Stimulated activated CD8-positive, alpha-beta memory T cell treated with anti-CD3 and anti-CD28 coated beads, Interleukin-15, amount 100 ng/mL, for 4 hours (primary cell): ENCODE measurements at regions not wholly inside any gene's neighbourhood (a gene's known extent, or its start where the extent isn't known, plus 50 kb on each side); places are given as distances from the start of the nearest gene placed in this dataset.
"Not testable (repeated sequence)": the region's sequence is repeated elsewhere in the genome, so short reads cannot be mapped to it uniquely, and the experiment has no call there.

Experiments
- DNase-seq, 2 donors: peaks; one replicate each; pipeline ENCODE4 v3.0.0-alpha.2; 2020; ENCODE audit warnings: low read depth in 2 of 2

- DNase-seq, result no peak
Observed at GRCh38 chr11:103803062-103803461, 233.4 kb upstream of the DDI1 start.

DNA sequence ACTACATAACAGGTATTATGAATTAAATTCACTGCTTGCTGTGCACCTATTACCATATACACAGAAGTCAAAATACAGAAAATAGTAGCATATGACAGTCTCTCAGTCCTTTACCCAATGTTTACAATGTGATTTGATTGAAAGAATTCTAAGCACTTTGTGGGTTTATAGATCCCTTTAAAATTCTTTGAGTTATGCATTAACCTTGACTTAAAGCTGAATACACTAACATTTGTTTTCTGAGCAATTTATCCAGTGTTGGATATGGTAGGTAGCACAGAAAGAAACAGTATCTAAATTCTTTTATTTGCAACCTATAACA, 230.8 kb upstream of the DDI1 start:
- no peak for DNase-seq

- DNase-seq, result no peak
Observed at GRCh38 chr11:103806130-103806895, 230.1 kb upstream of the DDI1 start.

DNA sequence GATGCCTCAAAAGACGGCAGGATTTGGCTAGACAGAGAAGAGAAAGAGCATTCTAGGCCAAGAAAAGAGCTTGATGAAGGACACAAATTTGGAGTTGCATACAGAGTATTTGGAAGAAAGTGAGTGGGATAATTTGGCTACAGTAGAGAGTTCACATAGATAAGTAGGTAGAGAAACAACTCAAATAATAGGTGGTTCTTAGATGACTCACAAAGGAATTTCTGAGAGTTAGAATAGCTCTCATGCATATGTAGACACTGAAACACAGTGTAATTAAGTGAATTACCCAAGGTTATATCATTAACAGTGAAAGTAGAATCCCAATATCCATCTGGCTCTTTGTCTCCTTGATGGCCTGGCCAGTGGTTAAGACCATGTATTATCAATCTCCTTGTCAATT, 228.6 kb upstream of the DDI1 start:
- no peak for DNase-seq

GRCh38 chr11:103808252-103808651, 228.2 kb upstream of the DDI1 start:
- no peak for DNase-seq

GRCh38 chr11:103811870-103812455, 224.5 kb upstream of the DDI1 start:
- DNase-seq, result no peak

GRCh38 chr11:103812680-103813079, 223.8 kb upstream of the DDI1 start:
- DNase-seq, result no peak

GRCh38 chr11:103820345-103820744, 216.1 kb upstream of the DDI1 start:
- DNase-seq, result not testable (repeated sequence)

GRCh38 chr11:103824116-103824515, 212.3 kb upstream of the DDI1 start:
- DNase-seq, result no peak

GRCh38 chr11:103825469-103825868, 211.0 kb upstream of the DDI1 start:
- DNase-seq, result no peak

DNA sequence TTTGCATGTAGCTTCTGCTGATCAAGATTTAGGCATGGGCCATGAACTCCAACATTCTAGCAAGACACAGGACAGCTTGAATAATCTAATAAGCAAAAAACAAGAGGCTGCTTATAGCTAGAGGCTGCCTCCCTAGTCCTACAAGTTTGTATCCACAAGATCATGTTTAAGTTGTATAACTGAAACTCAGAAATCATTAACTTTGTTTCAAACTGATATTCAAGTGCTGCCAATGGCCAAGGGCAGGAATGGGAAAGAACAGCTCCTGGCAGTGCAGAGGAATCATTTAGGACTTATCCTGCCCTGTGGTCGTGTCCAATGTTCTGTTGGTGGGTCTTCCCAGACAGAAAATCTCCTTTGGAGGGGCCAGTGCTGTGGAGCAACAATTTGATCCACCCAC, 209.6 kb upstream of the DDI1 start:
- no peak for DNase-seq

- no peak for DNase-seq
Observed at GRCh38 chr11:103829596-103829995, 206.8 kb upstream of the DDI1 start.

GRCh38 chr11:103830205-103830604, 206.2 kb upstream of the DDI1 start:
- DNase-seq, result no peak

DNA sequence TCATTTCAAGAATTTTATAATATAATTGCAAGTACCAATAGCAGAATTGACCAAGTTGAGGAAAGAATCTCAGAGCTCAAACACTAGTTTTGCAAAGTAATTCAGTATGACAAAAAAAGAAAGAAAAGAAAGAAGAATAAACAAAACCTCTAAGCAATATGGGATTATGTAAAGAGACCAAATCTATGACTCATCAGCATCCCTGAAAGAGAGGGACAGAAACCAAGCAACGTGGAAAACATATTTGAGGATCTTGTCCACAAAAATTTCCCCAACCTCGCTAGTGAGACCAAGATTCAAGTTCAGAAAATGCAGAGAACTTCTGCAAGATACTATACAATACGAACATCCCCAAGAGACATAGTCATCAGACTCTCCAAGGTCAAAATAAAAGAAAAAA, 203.7 kb upstream of the DDI1 start:
- DNase-seq, result no peak

DNA sequence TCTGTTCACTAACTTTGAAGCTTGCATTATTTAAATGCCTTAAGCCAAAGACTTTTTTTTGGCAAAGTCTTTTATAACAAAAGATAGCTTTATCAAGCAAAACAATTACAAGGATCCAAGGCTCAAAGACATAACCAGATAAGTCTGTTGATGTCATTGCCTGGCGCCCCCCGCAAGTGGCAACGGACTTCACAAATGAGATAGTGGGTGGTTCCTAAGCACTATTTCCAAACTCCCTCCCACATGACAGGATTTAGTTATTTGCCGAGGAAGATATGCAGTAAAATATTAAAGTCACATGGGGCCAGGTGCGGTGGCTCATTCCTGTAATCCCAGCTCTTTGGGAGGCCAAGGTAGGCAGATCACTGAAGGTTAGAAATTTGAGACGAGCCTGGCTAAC, 194.2 kb upstream of the DDI1 start:
- no peak for DNase-seq

- no peak for DNase-seq
Observed at GRCh38 chr11:103842795-103843194, 193.6 kb upstream of the DDI1 start.

GRCh38 chr11:103844327-103845215, 191.9 kb upstream of the DDI1 start:
- DNase-seq, result no peak

GRCh38 chr11:103845331-103845730, 191.1 kb upstream of the DDI1 start:
- DNase-seq, result no peak

DNA sequence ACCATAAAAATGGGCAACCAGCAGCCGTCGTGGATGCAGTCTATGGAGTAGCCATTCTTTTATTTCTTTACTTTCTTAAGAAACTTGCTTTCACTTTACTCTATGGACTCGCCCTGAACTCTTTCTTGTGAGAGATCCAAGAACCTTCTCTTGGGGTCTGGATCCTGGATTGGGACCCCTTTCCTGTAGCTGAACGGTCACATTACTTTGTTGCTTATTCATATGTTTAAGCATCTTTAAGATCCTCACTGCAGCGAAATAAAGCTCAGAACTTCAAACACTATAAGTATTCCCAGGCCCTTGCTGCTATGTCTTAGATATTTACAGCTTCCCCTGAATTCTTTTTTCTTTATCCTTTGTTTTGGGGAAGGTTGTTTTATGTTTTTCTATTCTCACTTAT, 187.8 kb upstream of the DDI1 start:
- no peak for DNase-seq

- no peak for DNase-seq
Observed at GRCh38 chr11:103849366-103849765, 187.1 kb upstream of the DDI1 start.

DNA sequence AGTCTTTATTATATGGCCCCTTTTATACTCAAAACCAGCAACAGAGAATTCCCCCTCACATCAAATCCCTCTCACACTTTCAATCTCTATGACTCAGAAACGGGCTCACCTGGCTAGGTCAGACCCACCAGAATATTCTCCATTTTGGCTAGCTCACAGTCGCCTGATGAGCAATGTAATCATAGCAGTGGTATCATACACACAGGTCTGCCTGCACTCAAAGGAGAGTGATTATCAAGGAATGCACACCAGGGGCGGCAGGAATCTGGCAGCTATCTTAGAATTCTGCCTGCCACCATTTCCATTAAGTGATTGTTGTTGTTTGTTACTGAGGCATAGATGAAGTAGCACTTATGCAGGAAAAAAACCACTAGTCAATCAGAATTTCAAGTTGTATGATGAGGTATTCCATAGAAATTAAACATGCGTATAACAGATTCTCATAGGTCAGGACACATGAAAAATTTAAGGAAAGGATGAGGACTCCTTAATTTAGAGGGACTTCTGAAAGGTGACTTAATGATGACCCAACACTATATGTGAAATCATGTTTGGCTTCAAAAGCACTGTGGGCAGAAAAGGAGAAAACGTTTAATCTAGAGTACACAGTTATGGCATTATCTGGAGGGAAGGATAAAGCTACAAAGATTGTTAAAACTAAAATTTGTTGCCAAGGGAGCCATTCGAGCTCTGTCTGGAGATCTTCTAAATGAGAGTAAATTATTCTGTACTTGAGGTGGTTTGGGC, 185.8 kb upstream of the DDI1 start:
- no peak for DNase-seq

- DNase-seq, result no peak
Observed at GRCh38 chr11:103851166-103851651, 185.2 kb upstream of the DDI1 start.
